Hematopoietic multipotent progenitor cell treated with erythropoietin and hydrocortisone succinate and interleukin-3 and kit ligand, for 6 days (in vitro differentiated cells): ENCODE measurements at regions not wholly inside any gene's neighbourhood (a gene's known extent, or its start where the extent isn't known, plus 50 kb on each side); places are given as distances from the start of the nearest gene placed in this dataset.
"Not testable (repeated sequence)": the region's sequence is repeated elsewhere in the genome, so short reads cannot be mapped to it uniquely, and the experiment has no call there.

Experiments used
- DNase-seq: peaks from one replicate; pipeline ENCODE4 v3.0.0-alpha.2; 2015

- DNase-seq: no peak
Observed at GRCh38 chr9:74115976-74116375, 381.2 kb upstream of the RORB start.

- no peak for DNase-seq
Observed at GRCh38 chr9:74117151-74117550, 380.0 kb upstream of the RORB start.

GRCh38 chr9:74117731-74118130 lies 379.4 kb upstream of the RORB start:
- no peak for DNase-seq

DNA sequence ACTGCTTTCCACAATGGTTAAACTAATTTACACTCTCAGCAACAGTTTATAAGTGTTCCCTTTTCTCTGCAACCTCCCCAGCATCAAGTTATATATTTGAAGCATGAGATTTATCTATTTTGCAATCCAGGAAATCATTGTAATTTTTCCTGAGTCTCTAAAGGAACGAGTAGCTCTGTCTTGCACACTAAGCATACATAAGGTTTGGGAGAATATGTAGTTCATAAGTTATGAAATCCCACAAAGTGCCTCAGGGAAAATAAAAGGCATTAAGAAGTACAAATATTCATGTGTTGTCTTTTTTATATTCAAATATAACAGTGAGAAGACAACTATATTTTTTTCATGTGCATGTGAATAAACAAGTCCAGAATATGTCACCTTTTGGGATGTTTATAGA lies 377.1 kb upstream of the RORB start:
- DNase-seq: no peak

DNA sequence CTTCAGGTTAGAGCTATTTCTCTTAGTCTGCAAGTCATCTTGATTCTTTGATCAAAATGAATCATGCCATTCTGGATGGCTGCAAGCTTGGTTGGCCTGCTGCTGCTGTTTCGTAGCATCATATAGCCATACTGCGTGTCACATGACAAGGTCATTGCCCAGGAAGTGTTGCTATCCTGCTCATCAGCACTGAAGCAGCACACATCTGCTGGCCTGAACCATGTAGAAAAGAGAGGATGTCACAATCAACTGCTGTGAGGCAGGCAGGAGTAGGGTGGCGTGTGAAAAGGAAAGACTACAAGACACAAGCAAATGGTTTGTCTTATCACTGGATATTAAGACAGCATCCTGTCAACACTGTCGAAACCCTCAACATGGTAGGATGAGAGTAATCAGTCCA lies 376.7 kb upstream of the RORB start:
- no peak for DNase-seq

GRCh38 chr9:74122216-74122615 lies 374.9 kb upstream of the RORB start:
- no peak for DNase-seq

- DNase-seq: no peak
Observed at GRCh38 chr9:74122661-74123060, 374.5 kb upstream of the RORB start.

DNA sequence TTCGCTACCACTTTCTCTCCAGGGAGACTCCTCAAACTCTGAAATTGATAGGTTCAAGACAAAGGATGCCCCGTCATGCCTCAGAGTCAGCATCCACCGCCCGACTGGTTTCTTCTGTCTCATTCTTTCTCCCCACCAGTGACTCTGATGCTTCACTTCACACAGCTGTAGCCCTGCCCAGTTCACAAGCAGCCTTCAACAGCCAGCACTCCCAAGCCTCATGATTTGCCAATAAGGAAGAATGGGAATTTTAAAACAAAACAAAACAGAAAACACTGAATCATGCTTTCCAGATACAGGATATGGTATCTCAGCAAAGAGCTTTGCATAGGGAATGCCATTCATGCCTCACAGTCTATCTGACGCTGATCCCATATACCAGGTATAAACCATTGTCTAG lies 371.2 kb upstream of the RORB start:
- DNase-seq: no peak

GRCh38 chr9:74132986-74133385 lies 364.1 kb upstream of the RORB start:
- no peak for DNase-seq

- DNase-seq: no peak
Observed at GRCh38 chr9:74133921-74134320, 363.2 kb upstream of the RORB start.

GRCh38 chr9:74138182-74138581 lies 359.0 kb upstream of the RORB start:
- no peak for DNase-seq

DNA sequence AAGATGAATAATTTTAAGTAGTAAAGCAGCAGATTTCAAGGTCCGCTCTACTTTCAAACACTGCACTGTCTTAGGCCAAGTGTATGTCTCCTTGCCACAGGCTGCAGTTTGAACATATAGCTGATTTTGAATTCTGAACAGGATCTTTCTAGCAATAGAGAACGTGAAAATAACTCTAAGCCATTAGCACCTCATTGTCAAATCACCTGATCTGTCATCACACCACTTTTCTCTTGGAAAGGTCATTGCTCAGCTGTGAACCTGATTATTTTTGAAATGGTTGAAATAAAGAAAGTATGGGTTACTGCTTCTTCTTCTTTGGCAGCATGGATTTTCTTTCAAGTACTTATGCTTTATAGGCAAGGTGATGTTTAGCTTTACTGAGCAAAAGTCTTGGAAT lies 357.0 kb upstream of the RORB start:
- no peak for DNase-seq

DNA sequence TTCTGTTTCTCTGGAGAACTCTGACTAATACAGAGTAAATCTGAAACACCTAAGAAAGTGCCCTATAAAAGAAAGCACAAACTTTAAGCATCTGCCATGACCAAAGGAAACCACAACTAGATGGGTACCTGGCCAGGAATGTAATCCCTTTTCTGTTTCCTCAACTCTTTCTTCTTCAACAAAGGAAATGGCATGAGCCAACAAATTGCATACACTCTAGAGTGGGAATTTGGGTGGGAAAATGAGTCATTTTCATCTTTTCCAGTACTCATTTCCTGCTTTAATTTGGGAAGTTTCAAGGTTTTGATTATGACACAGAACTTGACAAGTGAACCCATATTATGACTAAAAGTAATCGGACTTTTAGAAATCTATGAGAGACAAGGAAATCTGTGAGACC lies 349.2 kb upstream of the RORB start:
- DNase-seq: no peak

DNA sequence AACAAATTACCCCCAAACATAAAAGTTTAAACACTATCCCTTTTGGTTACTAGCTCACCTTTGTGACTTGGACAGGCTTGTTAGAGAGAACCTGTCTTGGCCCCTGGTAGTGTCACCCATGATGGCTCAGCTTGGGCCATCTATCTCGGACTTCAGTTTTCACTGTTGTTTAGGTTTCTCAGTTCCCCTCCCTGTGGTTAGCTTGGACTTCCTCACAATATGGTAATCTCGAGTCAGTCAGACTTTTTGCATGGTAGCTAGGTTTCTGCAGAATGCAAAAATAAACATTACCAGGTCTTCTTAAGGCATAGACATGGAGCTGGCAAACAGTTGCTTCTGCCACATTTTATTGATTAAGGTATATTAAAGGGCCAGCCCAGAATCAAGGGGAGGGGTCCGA lies 324.3 kb upstream of the RORB start:
- no peak for DNase-seq

DNA sequence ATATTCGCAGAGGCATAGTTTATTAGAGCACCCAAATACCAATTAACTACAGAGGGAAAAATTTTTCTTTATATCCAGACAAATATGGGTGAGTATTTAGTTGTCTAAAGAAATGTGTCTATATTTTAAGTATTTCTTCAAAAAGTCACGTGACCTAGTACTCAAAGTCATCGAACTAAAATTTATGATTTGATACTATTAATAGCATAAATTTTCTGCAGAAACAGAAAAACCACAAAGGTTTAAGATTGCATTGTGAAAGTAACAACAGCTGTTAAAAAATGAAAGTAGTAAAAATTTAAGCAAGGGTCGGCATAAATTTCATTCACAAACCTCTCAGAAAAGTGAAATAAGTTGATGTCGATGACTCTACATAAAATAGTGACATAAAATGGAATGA lies 323.9 kb upstream of the RORB start:
- no peak for DNase-seq

DNA sequence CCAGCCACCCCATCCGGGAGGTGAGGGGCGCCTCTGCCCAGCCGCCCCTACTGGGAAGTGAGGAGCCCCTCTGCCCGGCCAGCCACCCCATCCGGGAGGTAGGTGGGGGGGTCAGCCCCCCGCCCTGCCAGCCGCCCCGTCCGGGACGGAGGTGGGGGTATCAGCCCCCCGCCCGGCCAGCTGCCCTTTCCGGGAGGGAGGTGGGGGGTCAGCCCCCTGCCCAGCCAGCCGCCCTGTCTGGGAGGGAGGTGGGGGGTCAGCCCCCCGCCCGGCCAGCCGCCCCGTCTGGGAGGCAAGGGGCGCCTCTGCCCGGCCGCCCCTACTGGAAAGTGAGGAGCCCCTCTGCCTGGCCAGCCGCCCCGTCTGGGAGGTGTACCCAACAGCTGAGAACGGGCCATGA lies 299.4 kb upstream of the RORB start:
- DNase-seq: not testable (repeated sequence)

DNA sequence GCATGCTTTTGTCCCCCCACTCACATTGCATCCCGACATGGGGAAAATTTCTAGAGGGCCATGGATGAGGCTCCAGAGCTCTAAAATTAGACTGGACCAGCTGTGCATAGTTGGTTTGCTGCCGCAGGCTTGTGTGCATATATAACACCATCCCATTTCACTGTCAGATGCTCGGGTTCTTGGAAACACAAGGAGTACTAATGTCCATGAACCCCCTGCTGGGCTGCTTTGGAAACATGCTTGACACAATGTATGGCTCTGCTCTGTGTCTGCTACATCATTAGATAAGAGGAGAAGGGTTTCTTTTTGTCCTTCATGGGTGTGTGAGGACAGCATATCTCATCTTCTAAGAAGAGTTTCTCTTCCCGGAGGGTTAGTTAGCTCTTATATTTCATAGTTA lies 292.1 kb upstream of the RORB start:
- DNase-seq: no peak

GRCh38 chr9:74218385-74219063 lies 278.6 kb upstream of the RORB start:
- DNase-seq: no peak

- DNase-seq: no peak
Observed at GRCh38 chr9:74220327-74220726, 276.8 kb upstream of the RORB start.

DNA sequence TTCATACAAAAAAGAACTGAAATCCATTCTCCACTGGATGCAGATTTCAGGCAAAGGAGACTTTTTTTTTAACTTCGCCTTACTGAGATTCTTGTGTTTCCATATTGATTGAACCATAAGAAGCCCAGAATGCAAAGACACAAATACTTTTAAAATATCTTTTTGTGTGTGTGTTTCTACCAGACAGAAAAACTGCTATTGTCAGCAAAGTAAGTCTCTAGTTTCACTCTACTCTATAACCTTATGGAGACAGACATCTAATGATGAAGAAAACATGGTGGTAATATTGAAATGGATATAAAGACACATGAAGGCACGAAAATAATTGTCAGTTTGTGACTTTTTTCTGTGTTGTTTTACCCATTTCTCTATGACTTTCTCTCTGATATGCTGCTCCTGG lies 260.3 kb upstream of the RORB start:
- DNase-seq: no peak

DNA sequence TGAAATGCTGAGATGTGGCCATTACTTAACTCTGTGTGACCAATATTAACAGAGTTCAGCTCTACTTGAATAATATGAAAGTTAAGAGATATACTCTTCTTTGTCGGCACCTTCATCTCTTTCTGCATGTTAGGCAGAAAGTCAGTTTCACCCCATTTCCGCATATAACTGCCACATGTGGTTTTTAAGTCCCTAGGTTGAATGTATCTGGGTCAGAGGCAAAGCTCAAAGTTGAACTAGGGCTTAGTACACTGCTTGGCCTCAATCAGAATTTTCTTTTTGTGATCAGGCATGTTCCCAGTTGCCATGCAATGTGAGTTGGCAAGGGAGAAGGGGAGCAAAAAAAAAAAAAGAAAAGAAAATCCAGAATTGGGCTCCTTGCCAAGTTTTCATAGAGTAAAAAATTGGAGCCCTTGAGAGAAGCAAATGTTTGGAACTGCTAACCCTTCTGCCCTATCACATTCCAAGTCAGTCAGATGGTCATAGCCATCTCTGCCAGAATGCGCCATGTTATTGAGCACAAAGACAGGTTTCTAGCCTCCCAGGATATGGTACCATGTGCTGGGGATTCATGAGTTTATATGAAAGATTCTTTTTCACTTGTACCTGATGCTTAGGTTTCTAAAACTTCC lies 251.2 kb upstream of the RORB start:
- DNase-seq: no peak

- no peak for DNase-seq
Observed at GRCh38 chr9:74255489-74255984, 241.6 kb upstream of the RORB start.

- no peak for DNase-seq
Observed at GRCh38 chr9:74275872-74276508, 221.1 kb upstream of the RORB start.

- DNase-seq: no peak
Observed at GRCh38 chr9:74277532-74277931, 219.6 kb upstream of the RORB start.
